ENCODE measurements at regions not wholly inside any gene's neighbourhood (a gene's known extent, or its start where the extent isn't known, plus 50 kb on each side); places are given as distances from the start of the nearest gene placed in this dataset.
"Not testable (repeated sequence)": the region's sequence is repeated elsewhere in the genome, so short reads cannot be mapped to it uniquely, and the experiment has no call there.

- no peak for DNase-seq (ENCODE audit: low spot score)
These were observed 213.5 kb upstream of the NRIP1 start for GRCh38 chr21:15278279-15278678.

- DNase-seq (ENCODE audit: low spot score): no peak
These were observed 214.1 kb upstream of the NRIP1 start for GRCh38 chr21:15278851-15279250.

- DNase-seq (ENCODE audit: low spot score): no peak
These were observed 214.7 kb upstream of the NRIP1 start for GRCh38 chr21:15279482-15279881.

- DNase-seq (ENCODE audit: low spot score): no peak
These were observed 216.9 kb upstream of the NRIP1 start for GRCh38 chr21:15281714-15282113.

GRCh38 chr21:15282665-15283064 is 217.9 kb upstream of the NRIP1 start:
- DNase-seq (ENCODE audit: low spot score): no peak

- no peak for DNase-seq (ENCODE audit: low spot score)
These were observed 218.3 kb upstream of the NRIP1 start for GRCh38 chr21:15283138-15283537.

GRCh38 chr21:15283789-15284188 is 219.0 kb upstream of the NRIP1 start:
- DNase-seq (ENCODE audit: low spot score): no peak

- DNase-seq (ENCODE audit: low spot score): no peak
These were observed 220.8 kb upstream of the NRIP1 start for GRCh38 chr21:15285556-15285955.

- no peak for DNase-seq (ENCODE audit: low spot score)
These were observed 224.4 kb upstream of the NRIP1 start for GRCh38 chr21:15289246-15289645.

- DNase-seq (ENCODE audit: low spot score): no peak
These were observed 225.4 kb upstream of the NRIP1 start for GRCh38 chr21:15289896-15290841.

- DNase-seq (ENCODE audit: low spot score): no peak
These were observed 226.9 kb upstream of the NRIP1 start for GRCh38 chr21:15291621-15292266.

GRCh38 chr21:15293240-15293639 is 228.4 kb upstream of the NRIP1 start:
- DNase-seq (ENCODE audit: low spot score): no peak

GRCh38 chr21:15295875-15296274 is 231.1 kb upstream of the NRIP1 start:
- no peak for DNase-seq (ENCODE audit: low spot score)

- no peak for DNase-seq (ENCODE audit: low spot score)
These were observed 233.0 kb upstream of the NRIP1 start for GRCh38 chr21:15297824-15298223.

- DNase-seq (ENCODE audit: low spot score): no peak
These were observed 233.5 kb upstream of the NRIP1 start for GRCh38 chr21:15298306-15298705.

- DNase-seq (ENCODE audit: low spot score): not testable (repeated sequence)
These were observed 234.0 kb upstream of the NRIP1 start for GRCh38 chr21:15298755-15299154.

GRCh38 chr21:15300131-15300530 is 235.3 kb upstream of the NRIP1 start:
- DNase-seq (ENCODE audit: low spot score): no peak

GRCh38 chr21:15301014-15301413 is 236.2 kb upstream of the NRIP1 start:
- DNase-seq (ENCODE audit: low spot score): no peak

- no peak for DNase-seq (ENCODE audit: low spot score)
These were observed 236.9 kb upstream of the NRIP1 start for GRCh38 chr21:15301736-15302135.

- no peak for DNase-seq (ENCODE audit: low spot score)
These were observed 241.5 kb upstream of the NRIP1 start for GRCh38 chr21:15306271-15306670.

GRCh38 chr21:15308333-15308732 is 243.5 kb upstream of the NRIP1 start:
- DNase-seq (ENCODE audit: low spot score): no peak

GRCh38 chr21:15309022-15309590 is 244.3 kb upstream of the NRIP1 start:
- DNase-seq (ENCODE audit: low spot score): no peak

- no peak for DNase-seq (ENCODE audit: low spot score)
These were observed 244.9 kb upstream of the NRIP1 start for GRCh38 chr21:15309721-15310120.

All from CD4-positive, alpha-beta T cell treated with Interleukin-6 at 100 ng/mL for 8 hours (primary cell).